ENCODE measurements at regions not wholly inside any gene's neighbourhood (a gene's known extent, or its start where the extent isn't known, plus 50 kb on each side); places are given as distances from the start of the nearest gene placed in this dataset.

DNA sequence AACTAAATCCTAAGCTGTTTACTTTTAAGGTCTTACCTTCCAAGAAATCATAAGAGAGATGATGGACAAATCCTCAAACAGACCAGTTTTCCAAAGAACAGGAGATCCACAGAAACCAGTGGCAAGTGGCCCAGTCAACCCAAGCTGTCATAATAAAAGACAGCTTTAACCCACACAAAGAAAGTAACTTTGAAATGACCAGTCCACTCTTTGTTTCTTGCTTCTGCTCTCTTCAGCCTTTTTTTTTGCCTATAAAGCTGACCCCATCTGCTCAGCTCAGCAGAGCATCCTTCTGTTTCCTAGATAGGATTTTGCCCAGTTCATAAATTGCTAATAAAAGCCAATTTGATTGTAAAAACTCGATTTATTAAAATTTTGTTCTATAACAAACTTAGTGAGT is 299.4 kb downstream of the OXSM start:
- no TSS peak for BruUV-seq (replicated peaks)
- no peaks in the 10 kb centered on the region for H3K4me1 ChIP-seq (ENCODE audit: control insufficient read depth, insufficient read depth, low read length)
- no peak overlapping the region for H3K9ac ChIP-seq (ENCODE audit: control insufficient read depth, insufficient read depth, low read length)
- no peaks in the 10 kb centered on the region for H3K79me2 ChIP-seq (ENCODE audit: control insufficient read depth, insufficient read depth, low read length)
- SMC1A ChIA-PET (ENCODE audit: uncharacterized antibody, unreplicated experiment): interaction anchor here (0.8 to 1.0 kb wide), 2 partner anchors 40 to 159 kb away, joined by 3 read pairs; no protein-coding TSS in a partner anchor
- H4K20me1 ChIP-seq (ENCODE audit: control insufficient read depth, insufficient read depth): no peaks in the 10 kb centered on the region
- ATAC-seq (no peak), DNase-seq (ENCODE audit: low read depth, low spot score) (no peak), FAIRE-seq (no peak)
- no peaks in the 10 kb centered on the region for H3K36me3 ChIP-seq (ENCODE audit: control insufficient read depth in 2 of 2, insufficient read depth in 2 of 2, low read length in 1 of 2)
- POLR2A ChIA-PET: no interaction called here
- H2AFZ ChIP-seq (ENCODE audit: control insufficient read depth, low read depth, low read length): no peak overlapping the region
- CTCF ChIA-PET: no interaction called here
- no peak overlapping the region for H3K4me2 ChIP-seq (ENCODE audit: control insufficient read depth, insufficient read depth)
- WGBS (ENCODE audit: insufficient coverage, insufficient replicate concordance, low lambda C conversion rate, missing lambda C conversion rate): 0% methylated on average over 1 of the region's 1 CpG
- no peaks in the 10 kb centered on the region; the same call in 2 of the 3 replicates for H3K9me3 ChIP-seq (replicated peaks; ENCODE audit: control insufficient read depth, insufficient read depth, low read length)
- no peak overlapping the region for H3K27ac ChIP-seq (ENCODE audit: control insufficient read depth, insufficient read depth)
- RAD21 ChIA-PET (ENCODE audit: unreplicated experiment): no interaction called here
- no peaks in the 10 kb centered on the region for H3K27me3 ChIP-seq (replicated peaks in 1 of 2; ENCODE audit: control insufficient read depth in 2 of 2, insufficient read depth in 2 of 2, low read length in 1 of 2)
- in situ Hi-C loops (cut with MboI) (no loop called here), intact Hi-C loops (cut with micrococcal nuclease; ENCODE audit: unreplicated experiment) (no loop called here)
- H3K4me3 ChIP-seq: no peak overlapping the region
- TF ChIP-seq, protein P1, sequence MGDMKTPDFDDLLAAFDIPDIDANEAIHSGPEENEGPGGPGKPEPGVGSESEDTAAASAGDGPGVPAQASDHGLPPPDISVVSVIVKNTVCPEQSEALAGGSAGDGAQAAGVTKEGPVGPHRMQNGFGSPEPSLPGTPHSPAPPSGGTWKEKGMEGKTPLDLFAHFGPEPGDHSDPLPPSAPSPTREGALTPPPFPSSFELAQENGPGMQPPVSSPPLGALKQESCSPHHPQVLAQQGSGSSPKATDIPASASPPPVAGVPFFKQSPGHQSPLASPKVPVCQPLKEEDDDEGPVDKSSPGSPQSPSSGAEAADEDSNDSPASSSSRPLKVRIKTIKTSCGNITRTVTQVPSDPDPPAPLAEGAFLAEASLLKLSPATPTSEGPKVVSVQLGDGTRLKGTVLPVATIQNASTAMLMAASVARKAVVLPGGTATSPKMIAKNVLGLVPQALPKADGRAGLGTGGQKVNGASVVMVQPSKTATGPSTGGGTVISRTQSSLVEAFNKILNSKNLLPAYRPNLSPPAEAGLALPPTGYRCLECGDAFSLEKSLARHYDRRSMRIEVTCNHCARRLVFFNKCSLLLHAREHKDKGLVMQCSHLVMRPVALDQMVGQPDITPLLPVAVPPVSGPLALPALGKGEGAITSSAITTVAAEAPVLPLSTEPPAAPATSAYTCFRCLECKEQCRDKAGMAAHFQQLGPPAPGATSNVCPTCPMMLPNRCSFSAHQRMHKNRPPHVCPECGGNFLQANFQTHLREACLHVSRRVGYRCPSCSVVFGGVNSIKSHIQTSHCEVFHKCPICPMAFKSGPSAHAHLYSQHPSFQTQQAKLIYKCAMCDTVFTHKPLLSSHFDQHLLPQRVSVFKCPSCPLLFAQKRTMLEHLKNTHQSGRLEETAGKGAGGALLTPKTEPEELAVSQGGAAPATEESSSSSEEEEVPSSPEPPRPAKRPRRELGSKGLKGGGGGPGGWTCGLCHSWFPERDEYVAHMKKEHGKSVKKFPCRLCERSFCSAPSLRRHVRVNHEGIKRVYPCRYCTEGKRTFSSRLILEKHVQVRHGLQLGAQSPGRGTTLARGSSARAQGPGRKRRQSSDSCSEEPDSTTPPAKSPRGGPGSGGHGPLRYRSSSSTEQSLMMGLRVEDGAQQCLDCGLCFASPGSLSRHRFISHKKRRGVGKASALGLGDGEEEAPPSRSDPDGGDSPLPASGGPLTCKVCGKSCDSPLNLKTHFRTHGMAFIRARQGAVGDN (IDR thresholded peaks at IDR 0.05): no peak
- no peak for TF ChIP-seq ZNF207 (IDR thresholded peaks at IDR 0.05; ENCODE audit: borderline replicate concordance)
- TF ChIP-seq, protein P2, sequence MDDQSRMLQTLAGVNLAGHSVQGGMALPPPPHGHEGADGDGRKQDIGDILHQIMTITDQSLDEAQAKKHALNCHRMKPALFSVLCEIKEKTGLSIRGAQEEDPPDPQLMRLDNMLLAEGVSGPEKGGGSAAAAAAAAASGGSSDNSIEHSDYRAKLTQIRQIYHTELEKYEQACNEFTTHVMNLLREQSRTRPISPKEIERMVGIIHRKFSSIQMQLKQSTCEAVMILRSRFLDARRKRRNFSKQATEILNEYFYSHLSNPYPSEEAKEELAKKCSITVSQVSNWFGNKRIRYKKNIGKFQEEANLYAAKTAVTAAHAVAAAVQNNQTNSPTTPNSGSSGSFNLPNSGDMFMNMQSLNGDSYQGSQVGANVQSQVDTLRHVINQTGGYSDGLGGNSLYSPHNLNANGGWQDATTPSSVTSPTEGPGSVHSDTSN (IDR thresholded peaks at IDR 0.05; ENCODE audit: insufficient replicate concordance, low read depth, low read length): no peak
- TF ChIP-seq ZBED1 (IDR thresholded peaks at IDR 0.05; ENCODE audit: borderline replicate concordance): no peak
- TF ChIP-seq ZNF274 (IDR thresholded peaks at IDR 0.05; ENCODE audit: insufficient read depth, insufficient read length): no peak
- no peak for TF ChIP-seq STAT1 (conservative IDR thresholded peaks at IDR 0.05)
- TF ChIP-seq FOS (IDR thresholded peaks at IDR 0.05; ENCODE audit: borderline replicate concordance, extremely low read depth, insufficient read length): no peak
- no peak for TF ChIP-seq ZNF622 (IDR thresholded peaks at IDR 0.05)
- no peak for TF ChIP-seq SMARCA5 (IDR thresholded peaks at IDR 0.05)
- no peak for TF ChIP-seq RBBP5 (conservative IDR thresholded peaks at IDR 0.05)
- TF ChIP-seq TCF7 (IDR thresholded peaks at IDR 0.05; ENCODE audit: borderline replicate concordance): no peak
- no peak for TF ChIP-seq BHLHE40 (IDR thresholded peaks at IDR 0.05; ENCODE audit: borderline replicate concordance in 1 of 2, low read depth in 2 of 2, low read length in 1 of 2)
- TF ChIP-seq MYC (IDR thresholded peaks at IDR 0.05; ENCODE audit: insufficient read depth, insufficient read length, insufficient replicate concordance, low read length, severe bottlenecking): no peak
- TF ChIP-seq PML (IDR thresholded peaks at IDR 0.05; ENCODE audit: low read length): no peak
- TF ChIP-seq MEF2A (IDR thresholded peaks at IDR 0.05; ENCODE audit: insufficient read depth, low read depth, low read length): no peak
- TF ChIP-seq, protein P3, sequence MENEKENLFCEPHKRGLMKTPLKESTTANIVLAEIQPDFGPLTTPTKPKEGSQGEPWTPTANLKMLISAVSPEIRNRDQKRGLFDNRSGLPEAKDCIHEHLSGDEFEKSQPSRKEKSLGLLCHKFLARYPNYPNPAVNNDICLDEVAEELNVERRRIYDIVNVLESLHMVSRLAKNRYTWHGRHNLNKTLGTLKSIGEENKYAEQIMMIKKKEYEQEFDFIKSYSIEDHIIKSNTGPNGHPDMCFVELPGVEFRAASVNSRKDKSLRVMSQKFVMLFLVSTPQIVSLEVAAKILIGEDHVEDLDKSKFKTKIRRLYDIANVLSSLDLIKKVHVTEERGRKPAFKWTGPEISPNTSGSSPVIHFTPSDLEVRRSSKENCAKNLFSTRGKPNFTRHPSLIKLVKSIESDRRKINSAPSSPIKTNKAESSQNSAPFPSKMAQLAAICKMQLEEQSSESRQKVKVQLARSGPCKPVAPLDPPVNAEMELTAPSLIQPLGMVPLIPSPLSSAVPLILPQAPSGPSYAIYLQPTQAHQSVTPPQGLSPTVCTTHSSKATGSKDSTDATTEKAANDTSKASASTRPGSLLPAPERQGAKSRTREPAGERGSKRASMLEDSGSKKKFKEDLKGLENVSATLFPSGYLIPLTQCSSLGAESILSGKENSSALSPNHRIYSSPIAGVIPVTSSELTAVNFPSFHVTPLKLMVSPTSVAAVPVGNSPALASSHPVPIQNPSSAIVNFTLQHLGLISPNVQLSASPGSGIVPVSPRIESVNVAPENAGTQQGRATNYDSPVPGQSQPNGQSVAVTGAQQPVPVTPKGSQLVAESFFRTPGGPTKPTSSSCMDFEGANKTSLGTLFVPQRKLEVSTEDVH (IDR thresholded peaks at IDR 0.05; ENCODE audit: low read depth, partially characterized antibody): no peak
- no peak for TF ChIP-seq STAT3 (IDR thresholded peaks at IDR 0.05; ENCODE audit: low read depth, low read length)
- TF ChIP-seq RAD21 (IDR thresholded peaks at IDR 0.05; ENCODE audit: insufficient read depth, low read depth, low read length): no peak
- no peak for TF ChIP-seq KDM1A (IDR thresholded peaks at IDR 0.05; ENCODE audit: borderline replicate concordance)
